Testis (tissue), 2 donors: ENCODE measurements at regions not wholly inside any gene's neighbourhood (a gene's known extent, or its start where the extent isn't known, plus 50 kb on each side); places are given as distances from the start of the nearest gene placed in this dataset.

Source experiments
- DNase-seq: peaks from one replicate; pipeline ENCODE4 v3.0.0-alpha.2; 2019
- H3K27ac ChIP-seq, 2 donors: fragments of 200-600 bp; sonication (generic); one replicate each; pipeline ENCODE4 v1.5.1; 2019
- H3K27me3 ChIP-seq: fragments of 200-600 bp; sonication (generic); one replicate; pipeline ENCODE4 v1.5.1; 2019
- H3K36me3 ChIP-seq: fragments of 200-600 bp; sonication (generic); one replicate; pipeline ENCODE4 v1.5.1; 2017; ENCODE audit warnings: low read depth; ENCODE audit errors: missing control alignments
- H3K4me1 ChIP-seq: fragments of 200-600 bp; sonication (generic); one replicate; pipeline ENCODE4 v1.5.1; 2019
- H3K4me3 ChIP-seq, 2 donors: fragments of 200-600 bp; sonication (generic); one replicate each; pipeline ENCODE4 v1.5.1; 2017 to 2019
- H3K9me3 ChIP-seq: fragments of 200-600 bp; sonication (generic); one replicate; pipeline ENCODE4 v1.5.1; 2017
- POLR2A ChIP-seq: fragments of 450-650 bp; IDR thresholded peaks from one replicate; pipeline ENCODE4 v1.6.1; 2017; ENCODE audit warnings: antibody characterized with exemption, mild to moderate bottlenecking, moderate library complexity
- WGBS, 2 donors: methylation state at CpG; one replicate each; pipeline ENCODE4 v1.1.5; 2018; 5-methylcytosine and 5-hydroxymethylcytosine counted together
- intact Hi-C: fragments of 100-400 bp; cut with DNase I; formaldehyde crosslinking; loops from one replicate; pipeline ENCODE4 v1.15.1; 2023; ENCODE audit warnings: low total_unique reads
- TF ChIP-seq, protein P1 (sequence below), 3 experiments: fragments of 450-650 bp in 2 of 3; fragments of 200-600 bp in 1 of 3; sonication (generic) in 1 of 3; IDR thresholded peaks; one replicate each; pipeline ENCODE4 v1.5.1; 2016 to 2019; ENCODE audit warnings: antibody characterized with exemption in 3 of 3, mild to moderate bottlenecking in 2 of 3, moderate library complexity in 1 of 3

DNA sequence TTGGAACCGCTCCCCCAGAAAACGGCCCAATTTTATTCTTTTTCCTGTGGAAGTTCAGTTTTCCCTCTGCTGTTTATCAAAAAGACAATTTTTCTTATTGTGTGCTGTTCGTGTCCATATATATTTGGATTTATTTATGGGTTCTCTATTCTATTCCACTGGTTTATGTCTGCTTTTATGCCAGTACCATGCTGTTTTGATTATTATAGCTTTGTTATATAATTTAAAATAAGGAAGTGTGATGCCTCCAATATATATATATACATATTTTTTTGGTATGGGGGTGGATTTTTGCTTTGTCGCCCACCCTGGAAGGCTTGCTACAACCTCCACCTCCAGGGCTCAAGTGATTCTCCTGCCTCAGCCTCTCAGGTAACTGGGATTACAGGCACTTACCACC, 103.3 kb downstream of the TFAP2B start:
- intact Hi-C loops, result no loop called here
- Histone ChIP-seq H3K4me3 (no peak overlapping the region), H3K27ac (no peak overlapping the region), H3K27me3 (no peaks in the 10 kb centered on the region), H3K9me3 (no peaks in the 10 kb centered on the region), H3K36me3 (no peaks in the 10 kb centered on the region), H3K4me1 (no peaks in the 10 kb centered on the region)
- 74 to 77% methylated on average over 4 of the region's 4 CpGs for WGBS, 2 donors
- no peak for TF ChIP-seq POLR2A
- TF ChIP-seq, protein P1, sequence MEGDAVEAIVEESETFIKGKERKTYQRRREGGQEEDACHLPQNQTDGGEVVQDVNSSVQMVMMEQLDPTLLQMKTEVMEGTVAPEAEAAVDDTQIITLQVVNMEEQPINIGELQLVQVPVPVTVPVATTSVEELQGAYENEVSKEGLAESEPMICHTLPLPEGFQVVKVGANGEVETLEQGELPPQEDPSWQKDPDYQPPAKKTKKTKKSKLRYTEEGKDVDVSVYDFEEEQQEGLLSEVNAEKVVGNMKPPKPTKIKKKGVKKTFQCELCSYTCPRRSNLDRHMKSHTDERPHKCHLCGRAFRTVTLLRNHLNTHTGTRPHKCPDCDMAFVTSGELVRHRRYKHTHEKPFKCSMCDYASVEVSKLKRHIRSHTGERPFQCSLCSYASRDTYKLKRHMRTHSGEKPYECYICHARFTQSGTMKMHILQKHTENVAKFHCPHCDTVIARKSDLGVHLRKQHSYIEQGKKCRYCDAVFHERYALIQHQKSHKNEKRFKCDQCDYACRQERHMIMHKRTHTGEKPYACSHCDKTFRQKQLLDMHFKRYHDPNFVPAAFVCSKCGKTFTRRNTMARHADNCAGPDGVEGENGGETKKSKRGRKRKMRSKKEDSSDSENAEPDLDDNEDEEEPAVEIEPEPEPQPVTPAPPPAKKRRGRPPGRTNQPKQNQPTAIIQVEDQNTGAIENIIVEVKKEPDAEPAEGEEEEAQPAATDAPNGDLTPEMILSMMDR (IDR thresholded peaks at IDR 0.05), result no peak
- no peak for DNase-seq

- no peaks in the 10 kb centered on the region for H3K4me1 ChIP-seq
- no peaks in the 10 kb centered on the region for H3K36me3 ChIP-seq
- TF ChIP-seq, protein P1 (IDR thresholded peaks at IDR 0.05), result no peak
- no peak for TF ChIP-seq POLR2A
- H3K27ac ChIP-seq, result no peak overlapping the region
- no peak for DNase-seq
- no peaks in the 10 kb centered on the region for H3K27me3 ChIP-seq
- 0 to 2% methylated on average over 1 of the region's 1 CpG for WGBS, 2 donors
- no peaks in the 10 kb centered on the region for H3K9me3 ChIP-seq
- H3K4me3 ChIP-seq, result no peak overlapping the region
- intact Hi-C loops, result no loop called here
Measured at GRCh38 chr6:50922579-50923525, 104.2 kb downstream of the TFAP2B start.

DNA sequence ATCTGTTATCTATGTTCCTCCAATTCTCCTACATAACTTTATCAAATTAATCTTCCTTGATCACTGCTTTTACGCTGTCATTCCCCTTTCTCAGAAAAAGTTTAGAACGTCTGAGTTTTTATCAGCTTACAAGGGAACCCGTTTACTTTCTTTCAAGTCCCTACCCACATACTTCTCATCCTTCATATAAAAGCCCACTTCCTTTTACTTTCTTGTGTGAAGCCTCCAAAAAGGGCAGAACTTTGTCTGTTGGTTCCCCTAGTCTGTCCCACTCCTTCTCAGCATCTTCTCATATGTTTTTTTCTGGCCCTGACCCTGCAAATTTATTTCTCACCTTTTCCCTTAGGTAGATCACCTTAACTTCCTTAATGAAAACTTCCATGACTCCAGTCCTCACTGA, 106.1 kb downstream of the TFAP2B start:
- 28 to 58% methylated on average over 3 of the region's 3 CpGs for WGBS, 2 donors
- Histone ChIP-seq H3K36me3 (no peaks in the 10 kb centered on the region), H3K27ac (no peak overlapping the region), H3K27me3 (no peaks in the 10 kb centered on the region), H3K9me3 (no peaks in the 10 kb centered on the region), H3K4me3 (no peak overlapping the region), H3K4me1 (no peaks in the 10 kb centered on the region)
- no peak for DNase-seq
- TF ChIP-seq, protein P1 (IDR thresholded peaks at IDR 0.05), result no peak
- TF ChIP-seq POLR2A, result no peak
- intact Hi-C loops, result no loop called here

GRCh38 chr6:50925548-50925947, 106.9 kb downstream of the TFAP2B start:
- TF ChIP-seq POLR2A, result no peak
- TF ChIP-seq, protein P1 (IDR thresholded peaks at IDR 0.05), result no peak
- H3K9me3 ChIP-seq, result no peaks in the 10 kb centered on the region
- H3K27ac ChIP-seq, result no peak overlapping the region
- intact Hi-C loops, result no loop called here
- no peaks in the 10 kb centered on the region for H3K36me3 ChIP-seq
- DNase-seq, result no peak
- no peak overlapping the region for H3K4me3 ChIP-seq
- no peaks in the 10 kb centered on the region for H3K4me1 ChIP-seq
- H3K27me3 ChIP-seq, result no peaks in the 10 kb centered on the region

DNA sequence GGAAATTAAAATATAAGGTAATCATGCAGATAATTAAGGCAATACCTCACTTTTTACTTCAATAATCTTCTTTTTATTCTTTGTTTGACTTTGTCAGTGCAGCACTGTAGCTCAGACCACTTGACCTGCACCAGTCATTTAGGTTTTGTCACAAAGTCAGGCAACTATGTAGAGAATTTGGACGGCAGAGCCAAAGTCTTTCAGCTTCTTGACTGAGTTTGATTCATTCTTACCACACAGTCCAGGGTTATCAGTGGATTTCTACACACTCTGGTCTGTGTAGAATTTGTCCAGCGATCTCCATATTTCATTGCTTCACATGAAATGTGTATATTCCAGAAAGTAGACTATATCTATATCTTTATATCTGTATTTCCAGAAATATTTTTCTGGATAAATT, 107.3 kb downstream of the TFAP2B start:
- intact Hi-C loops, result no loop called here
- Histone ChIP-seq H3K36me3 (no peaks in the 10 kb centered on the region), H3K27ac (no peak overlapping the region), H3K4me1 (no peaks in the 10 kb centered on the region), H3K9me3 (no peaks in the 10 kb centered on the region), H3K4me3 (no peak overlapping the region), H3K27me3 (no peaks in the 10 kb centered on the region)
- DNase-seq, result no peak
- 62 to 72% methylated on average over 2 of the region's 2 CpGs for WGBS, 2 donors
- TF ChIP-seq, protein P1 (IDR thresholded peaks at IDR 0.05), result no peak
